Activated naive CD8-positive, alpha-beta T cell treated with anti-CD3 and anti-CD28 coated beads, Interleukin-2, amount 10 ng/mL, durations not matched to agents 7 days and 5 days (primary cell): ENCODE measurements at regions not wholly inside any gene's neighbourhood (a gene's known extent, or its start where the extent isn't known, plus 50 kb on each side); places are given as distances from the start of the nearest gene placed in this dataset.

Experiments used
- ATAC-seq: fragments of 150-1000 bp; cut with Tn5 transposase; one replicate; pipeline ENCODE4 v1.10.0; 2021; ENCODE audit warnings: low read depth, moderate library complexity
- POLR2A ChIA-PET: fragments of 350-600 bp; sonication (Branson Sonifier 250); formaldehyde crosslinking; loops from one replicate; lab custom pipeline; 2021; ENCODE audit warnings: antibody characterized with exemption; lab: Charles Lee
- DNase-seq: peaks from one replicate; pipeline ENCODE4 v3.0.0; 2021
- H3K27ac Mint-ChIP-seq: one replicate; pipeline ENCODE4 v1.8.0; 2022; ENCODE audit warnings: mild to moderate bottlenecking, mixed read lengths
- H3K27me3 Mint-ChIP-seq: one replicate; pipeline ENCODE4 v1.8.0; 2022; ENCODE audit warnings: mild to moderate bottlenecking, moderate library complexity, mixed read lengths
- H3K36me3 Mint-ChIP-seq: one replicate; pipeline ENCODE4 v1.8.0; 2021; ENCODE audit warnings: mild to moderate bottlenecking, mixed read lengths
- H3K4me1 Mint-ChIP-seq: one replicate; pipeline ENCODE4 v1.8.0; 2021; ENCODE audit warnings: mixed read lengths
- H3K4me3 Mint-ChIP-seq: one replicate; pipeline ENCODE4 v1.8.0; 2022; ENCODE audit warnings: mild to moderate bottlenecking, moderate library complexity, mixed read lengths
- H3K9me3 Mint-ChIP-seq: one replicate; pipeline ENCODE4 v1.8.0; 2021; ENCODE audit warnings: mixed read lengths

GRCh38 chrX:124842205-124842604 is 477.5 kb upstream of the TEX13C start:
- POLR2A ChIA-PET = no interaction called here
- H3K4me3 Mint-ChIP-seq = no peak overlapping the region
- ATAC-seq = no peak

GRCh38 chrX:124860736-124861135 is 458.9 kb upstream of the TEX13C start:
- DNase-seq = no peak
- Mint-ChIP-seq H3K36me3 (no peaks in the 10 kb centered on the region), H3K9me3 (peaks cover 2% of the 10 kb centered on the region), H3K27ac (no peak overlapping the region), H3K27me3 (no peaks in the 10 kb centered on the region), H3K4me1 (no peaks in the 10 kb centered on the region), H3K4me3 (no peak overlapping the region)
- ATAC-seq = no peak
- POLR2A ChIA-PET = no interaction called here

More at GRCh38 chrX:124842205-124842604, 477.5 kb upstream of the TEX13C start:
- Mint-ChIP-seq H3K4me1 (no peaks in the 10 kb centered on the region), H3K27ac (no peak overlapping the region), H3K36me3 (no peaks in the 10 kb centered on the region), H3K9me3 (no peaks in the 10 kb centered on the region), H3K27me3 (no peaks in the 10 kb centered on the region)
- no peak for DNase-seq

GRCh38 chrX:124862301-124862700 is 457.4 kb upstream of the TEX13C start:
- no peaks in the 10 kb centered on the region for H3K27me3 Mint-ChIP-seq
- H3K36me3 Mint-ChIP-seq = no peaks in the 10 kb centered on the region
- DNase-seq (no peak), ATAC-seq (no peak)
- no peak overlapping the region for H3K4me3 Mint-ChIP-seq
- POLR2A ChIA-PET = no interaction called here
- H3K9me3 Mint-ChIP-seq = peaks cover 2% of the 10 kb centered on the region
- no peak overlapping the region for H3K27ac Mint-ChIP-seq
- H3K4me1 Mint-ChIP-seq = no peaks in the 10 kb centered on the region

- Mint-ChIP-seq H3K4me3 (no peak overlapping the region), H3K27me3 (no peaks in the 10 kb centered on the region), H3K9me3 (peaks cover 2% of the 10 kb centered on the region), H3K4me1 (no peaks in the 10 kb centered on the region), H3K27ac (no peak overlapping the region), H3K36me3 (no peaks in the 10 kb centered on the region)
- DNase-seq (no peak), ATAC-seq (no peak)
- POLR2A ChIA-PET = no interaction called here
Observed at GRCh38 chrX:124863303-124863702, 456.4 kb upstream of the TEX13C start.

GRCh38 chrX:124887572-124887971 is 432.1 kb upstream of the TEX13C start:
- DNase-seq = no peak
- ATAC-seq = no peak
- Mint-ChIP-seq H3K27ac (no peak overlapping the region), H3K4me3 (no peak overlapping the region), H3K4me1 (no peaks in the 10 kb centered on the region), H3K27me3 (no peaks in the 10 kb centered on the region), H3K9me3 (peaks cover 1% of the 10 kb centered on the region), H3K36me3 (no peaks in the 10 kb centered on the region)
- POLR2A ChIA-PET = no interaction called here

- H3K4me1 Mint-ChIP-seq = no peaks in the 10 kb centered on the region
- no peak overlapping the region for H3K27ac Mint-ChIP-seq
- DNase-seq (no peak), ATAC-seq (no peak)
- POLR2A ChIA-PET = no interaction called here
- no peak overlapping the region for H3K4me3 Mint-ChIP-seq
- H3K36me3 Mint-ChIP-seq = no peaks in the 10 kb centered on the region
- H3K9me3 Mint-ChIP-seq = peaks cover under 1% of the 10 kb centered on the region
- no peaks in the 10 kb centered on the region for H3K27me3 Mint-ChIP-seq
Observed at GRCh38 chrX:124895947-124896346, 423.7 kb upstream of the TEX13C start.

GRCh38 chrX:124902953-124903352 is 416.7 kb upstream of the TEX13C start:
- DNase-seq = no peak
- POLR2A ChIA-PET = no interaction called here
- Mint-ChIP-seq H3K27ac (no peak overlapping the region), H3K36me3 (no peaks in the 10 kb centered on the region), H3K9me3 (no peaks in the 10 kb centered on the region), H3K27me3 (peaks cover 2% of the 10 kb centered on the region), H3K4me1 (no peaks in the 10 kb centered on the region), H3K4me3 (no peak overlapping the region)
- no peak for ATAC-seq

GRCh38 chrX:124910611-124911010 is 409.1 kb upstream of the TEX13C start:
- Mint-ChIP-seq H3K4me3 (no peak overlapping the region), H3K4me1 (no peaks in the 10 kb centered on the region), H3K27ac (no peak overlapping the region), H3K36me3 (no peaks in the 10 kb centered on the region), H3K9me3 (no peaks in the 10 kb centered on the region), H3K27me3 (no peaks in the 10 kb centered on the region)
- ATAC-seq (no peak), DNase-seq (no peak)
- POLR2A ChIA-PET = no interaction called here

GRCh38 chrX:124917011-124917410 is 402.7 kb upstream of the TEX13C start:
- POLR2A ChIA-PET = no interaction called here
- Mint-ChIP-seq H3K4me1 (no peaks in the 10 kb centered on the region), H3K36me3 (no peaks in the 10 kb centered on the region), H3K9me3 (no peaks in the 10 kb centered on the region), H3K4me3 (no peak overlapping the region), H3K27ac (no peak overlapping the region), H3K27me3 (peaks cover 2% of the 10 kb centered on the region)
- ATAC-seq = no peak
- DNase-seq = no peak

GRCh38 chrX:124925681-124926080 is 394.0 kb upstream of the TEX13C start:
- peaks cover 2% of the 10 kb centered on the region for H3K27me3 Mint-ChIP-seq
- H3K27ac Mint-ChIP-seq = no peak overlapping the region
- H3K9me3 Mint-ChIP-seq = no peaks in the 10 kb centered on the region
- H3K36me3 Mint-ChIP-seq = no peaks in the 10 kb centered on the region
- no peak overlapping the region for H3K4me3 Mint-ChIP-seq
- H3K4me1 Mint-ChIP-seq = no peaks in the 10 kb centered on the region
- DNase-seq (no peak), ATAC-seq (no peak)
- POLR2A ChIA-PET = no interaction called here

- no peak for ATAC-seq
Observed at GRCh38 chrX:124931241-124931640, 388.4 kb upstream of the TEX13C start.

GRCh38 chrX:124931958-124932357 is 387.7 kb upstream of the TEX13C start:
- ATAC-seq (no peak), DNase-seq (no peak)
- Mint-ChIP-seq H3K36me3 (no peaks in the 10 kb centered on the region), H3K9me3 (no peaks in the 10 kb centered on the region), H3K27ac (no peak overlapping the region), H3K4me3 (no peak overlapping the region), H3K27me3 (peaks cover 2% of the 10 kb centered on the region), H3K4me1 (no peaks in the 10 kb centered on the region)
- POLR2A ChIA-PET = no interaction called here

More at GRCh38 chrX:124931241-124931640, 388.4 kb upstream of the TEX13C start:
- no peak for DNase-seq
- POLR2A ChIA-PET = no interaction called here
- H3K9me3 Mint-ChIP-seq = no peaks in the 10 kb centered on the region
- no peaks in the 10 kb centered on the region for H3K4me1 Mint-ChIP-seq
- H3K36me3 Mint-ChIP-seq = no peaks in the 10 kb centered on the region
- peaks cover 2% of the 10 kb centered on the region for H3K27me3 Mint-ChIP-seq
- no peak overlapping the region for H3K27ac Mint-ChIP-seq
- H3K4me3 Mint-ChIP-seq = no peak overlapping the region

GRCh38 chrX:124938715-124939114 is 381.0 kb upstream of the TEX13C start:
- ATAC-seq (no peak), DNase-seq (no peak)
- no peaks in the 10 kb centered on the region for H3K4me1 Mint-ChIP-seq
- H3K9me3 Mint-ChIP-seq = no peaks in the 10 kb centered on the region
- H3K4me3 Mint-ChIP-seq = no peak overlapping the region
- H3K36me3 Mint-ChIP-seq = no peaks in the 10 kb centered on the region
- H3K27me3 Mint-ChIP-seq = peaks cover 2% of the 10 kb centered on the region
- H3K27ac Mint-ChIP-seq = no peak overlapping the region
- POLR2A ChIA-PET = no interaction called here

- no peak overlapping the region for H3K4me3 Mint-ChIP-seq
- H3K27ac Mint-ChIP-seq = no peak overlapping the region
- no peaks in the 10 kb centered on the region for H3K27me3 Mint-ChIP-seq
- no peak for DNase-seq
- no peaks in the 10 kb centered on the region for H3K9me3 Mint-ChIP-seq
- no peaks in the 10 kb centered on the region for H3K4me1 Mint-ChIP-seq
- H3K36me3 Mint-ChIP-seq = no peaks in the 10 kb centered on the region
- POLR2A ChIA-PET = no interaction called here
- no peak for ATAC-seq
Observed at GRCh38 chrX:124940531-124940930, 379.1 kb upstream of the TEX13C start.

GRCh38 chrX:124954402-124954801 is 365.3 kb upstream of the TEX13C start:
- H3K27ac Mint-ChIP-seq = no peak overlapping the region
- DNase-seq = no peak
- H3K4me1 Mint-ChIP-seq = no peaks in the 10 kb centered on the region
- no peaks in the 10 kb centered on the region for H3K27me3 Mint-ChIP-seq
- H3K9me3 Mint-ChIP-seq = no peaks in the 10 kb centered on the region
- no peak for ATAC-seq
- POLR2A ChIA-PET = no interaction called here
- H3K36me3 Mint-ChIP-seq = no peaks in the 10 kb centered on the region
- H3K4me3 Mint-ChIP-seq = no peak overlapping the region
